Epithelial cell of prostate (primary cell): ENCODE measurements at regions not wholly inside any gene's neighbourhood (a gene's known extent, or its start where the extent isn't known, plus 50 kb on each side); places are given as distances from the start of the nearest gene placed in this dataset.

Source experiments
- DNase-seq: peaks from one replicate; pipeline ENCODE4 v3.0.0-alpha.2; 2011; ENCODE audit warnings: low read depth, low spot score
- H3K27ac ChIP-seq: fragments of 450-650 bp; 2 replicates; pipeline ENCODE4 v1.5.1; 2017; ENCODE audit warnings: mild to moderate bottlenecking

- no peak overlapping the region for H3K27ac ChIP-seq
- no peak for DNase-seq
Observed at GRCh38 chr3:148395821-148396220, 301.9 kb upstream of the AGTR1 start.

- H3K27ac ChIP-seq: no peak overlapping the region
- DNase-seq: no peak
Observed at GRCh38 chr3:148400754-148401153, 296.9 kb upstream of the AGTR1 start.

GRCh38 chr3:148408667-148409066 is 289.0 kb upstream of the AGTR1 start:
- DNase-seq: no peak
- no peak overlapping the region for H3K27ac ChIP-seq

GRCh38 chr3:148420242-148420641 is 277.5 kb upstream of the AGTR1 start:
- DNase-seq: no peak

GRCh38 chr3:148428862-148429605 is 268.7 kb upstream of the AGTR1 start:
- no peak for DNase-seq
- H3K27ac ChIP-seq: no peak overlapping the region

More at GRCh38 chr3:148420242-148420641, 277.5 kb upstream of the AGTR1 start:
- no peak overlapping the region for H3K27ac ChIP-seq

GRCh38 chr3:148433665-148434064 is 264.0 kb upstream of the AGTR1 start:
- H3K27ac ChIP-seq: no peak overlapping the region

GRCh38 chr3:148435534-148435933 is 262.2 kb upstream of the AGTR1 start:
- DNase-seq: no peak
- H3K27ac ChIP-seq: no peak overlapping the region

More at GRCh38 chr3:148433665-148434064, 264.0 kb upstream of the AGTR1 start:
- no peak for DNase-seq

GRCh38 chr3:148439254-148439822 is 258.4 kb upstream of the AGTR1 start:
- no peak for DNase-seq
- no peak overlapping the region for H3K27ac ChIP-seq

GRCh38 chr3:148441191-148441590 is 256.5 kb upstream of the AGTR1 start:
- no peak for DNase-seq
- H3K27ac ChIP-seq: no peak overlapping the region

GRCh38 chr3:148450819-148451218 is 246.9 kb upstream of the AGTR1 start:
- DNase-seq: no peak

GRCh38 chr3:148451969-148452368 is 245.7 kb upstream of the AGTR1 start:
- DNase-seq: no peak

More at GRCh38 chr3:148450819-148451218, 246.9 kb upstream of the AGTR1 start:
- H3K27ac ChIP-seq: no peak overlapping the region

GRCh38 chr3:148453781-148454191 is 243.9 kb upstream of the AGTR1 start:
- H3K27ac ChIP-seq: no peak overlapping the region
- DNase-seq: no peak

More at GRCh38 chr3:148451969-148452368, 245.7 kb upstream of the AGTR1 start:
- no peak overlapping the region for H3K27ac ChIP-seq

GRCh38 chr3:148455098-148455497 is 242.6 kb upstream of the AGTR1 start:
- no peak overlapping the region for H3K27ac ChIP-seq
- no peak for DNase-seq

GRCh38 chr3:148457886-148458285 is 239.8 kb upstream of the AGTR1 start:
- no peak for DNase-seq
- no peak overlapping the region for H3K27ac ChIP-seq

- H3K27ac ChIP-seq: no peak overlapping the region
- no peak for DNase-seq
Observed at GRCh38 chr3:148459931-148460513, 237.7 kb upstream of the AGTR1 start.

- no peak for DNase-seq
- H3K27ac ChIP-seq: no peak overlapping the region
Observed at GRCh38 chr3:148460686-148461085, 237.0 kb upstream of the AGTR1 start.

- H3K27ac ChIP-seq: no peak overlapping the region
- DNase-seq: no peak
Observed at GRCh38 chr3:148464246-148464645, 233.5 kb upstream of the AGTR1 start.

- H3K27ac ChIP-seq: no peak overlapping the region
- DNase-seq: no peak
Observed at GRCh38 chr3:148466143-148466542, 231.6 kb upstream of the AGTR1 start.

GRCh38 chr3:148466980-148467740 is 230.5 kb upstream of the AGTR1 start:
- no peak for DNase-seq

GRCh38 chr3:148477375-148477774 is 220.3 kb upstream of the AGTR1 start:
- no peak for DNase-seq
- no peak overlapping the region for H3K27ac ChIP-seq

More at GRCh38 chr3:148466980-148467740, 230.5 kb upstream of the AGTR1 start:
- no peak overlapping the region for H3K27ac ChIP-seq

GRCh38 chr3:148493631-148494030 is 204.1 kb upstream of the AGTR1 start:
- DNase-seq: no peak
- H3K27ac ChIP-seq: no peak overlapping the region
